Mucosa of descending colon (tissue), 3 donors: ENCODE measurements at regions not wholly inside any gene's neighbourhood (a gene's known extent, or its start where the extent isn't known, plus 50 kb on each side); places are given as distances from the start of the nearest gene placed in this dataset.

Source experiments
- ATAC-seq: fragments of 200-7000 bp; cut with Tn5 transposase; one replicate; pipeline ENCODE4 v1.9.1; 2020; ENCODE audit warnings: mild to moderate bottlenecking, moderate library complexity
- DNase-seq, 3 donors: peaks; one replicate each; pipeline ENCODE4 v3.0.0-alpha.2; 2020
- H3K36me3 ChIP-seq: fragments of 200-600 bp; one replicate; pipeline ENCODE4 v1.8.0; 2021; ENCODE audit warnings: low read depth, mild to moderate bottlenecking
- H3K4me1 ChIP-seq: fragments of 200-600 bp; one replicate; pipeline ENCODE4 v1.8.0; 2021; ENCODE audit warnings: low read depth, mild to moderate bottlenecking
- H3K4me3 ChIP-seq: fragments of 200-600 bp; one replicate; pipeline ENCODE4 v1.8.0; 2021; ENCODE audit warnings: mild to moderate bottlenecking
- H3K9me3 ChIP-seq: fragments of 200-600 bp; one replicate; pipeline ENCODE4 v1.8.0; 2021; ENCODE audit warnings: mild to moderate bottlenecking
- CTCF ChIP-seq: fragments of 200-600 bp; IDR thresholded peaks from one replicate; pipeline ENCODE4 v1.8.0; 2022; ENCODE audit warnings: antibody characterized with exemption, mild to moderate bottlenecking
- intact Hi-C, 2 donors: fragments of 100-400 bp; cut with DNase I in 1 of 2; cut with micrococcal nuclease in 1 of 2; formaldehyde crosslinking; loops; one replicate each; pipeline versions ENCODE4 v1.11.0 to v1.11.1; 2022; cut with DNase I, micrococcal nuclease
- donor health status: DM: no; HTN: no; CAD: no; lungs with moderate emphysema.
- donor health status: DM: no; HTN: no; CAD: no.
- donor health status: DM: no; HTN: yes; CAD: no.

- DNase-seq = no peak
- H3K36me3 ChIP-seq = no peaks in the 10 kb centered on the region
- no peaks in the 10 kb centered on the region for H3K9me3 ChIP-seq
- TF ChIP-seq CTCF = no peak
- H3K4me3 ChIP-seq = no peak overlapping the region
- no peaks in the 10 kb centered on the region for H3K4me1 ChIP-seq
- intact Hi-C loops = no loop called here
- ATAC-seq = no peak
These were observed 606.1 kb upstream of the USP24 start for GRCh38 chr1:55821234-55821633.

- H3K4me3 ChIP-seq = no peak overlapping the region
- H3K36me3 ChIP-seq = no peaks in the 10 kb centered on the region
- H3K4me1 ChIP-seq = no peaks in the 10 kb centered on the region
- H3K9me3 ChIP-seq = no peaks in the 10 kb centered on the region
- intact Hi-C loops = no loop called here
- TF ChIP-seq CTCF = no peak
- no peak for ATAC-seq
- no peak for DNase-seq
These were observed 605.3 kb upstream of the USP24 start for GRCh38 chr1:55820501-55820900.

GRCh38 chr1:55819011-55819410 lies 603.8 kb upstream of the USP24 start:
- no peaks in the 10 kb centered on the region for H3K36me3 ChIP-seq
- H3K4me1 ChIP-seq = no peaks in the 10 kb centered on the region
- intact Hi-C loops = no loop called here
- ATAC-seq (no peak), DNase-seq (no peak)
- H3K4me3 ChIP-seq = no peak overlapping the region
- TF ChIP-seq CTCF = no peak
- H3K9me3 ChIP-seq = no peaks in the 10 kb centered on the region

- TF ChIP-seq CTCF = no peak
- H3K36me3 ChIP-seq = no peaks in the 10 kb centered on the region
- DNase-seq (peak in 1 of 3 donors; percentile 15), ATAC-seq (no peak)
- H3K4me1 ChIP-seq = no peaks in the 10 kb centered on the region
- intact Hi-C loops = no loop called here
- H3K9me3 ChIP-seq = no peaks in the 10 kb centered on the region
- H3K4me3 ChIP-seq = no peak overlapping the region
These were observed 601.6 kb upstream of the USP24 start for GRCh38 chr1:55816456-55817426.

- ATAC-seq (no peak), DNase-seq (no peak)
- intact Hi-C loops = no loop called here
- no peak for TF ChIP-seq CTCF
- Histone ChIP-seq H3K9me3 (no peaks in the 10 kb centered on the region), H3K36me3 (no peaks in the 10 kb centered on the region), H3K4me1 (no peaks in the 10 kb centered on the region), H3K4me3 (no peak overlapping the region)
These were observed 600.7 kb upstream of the USP24 start for GRCh38 chr1:55815745-55816455.
